ENCODE measurements at regions not wholly inside any gene's neighbourhood (a gene's known extent, or its start where the extent isn't known, plus 50 kb on each side); places are given as distances from the start of the nearest gene placed in this dataset.

- no peaks in the 10 kb centered on the region for H3K27me3 ChIP-seq (ENCODE audit: control insufficient read depth in 1 of 2, insufficient read depth in 2 of 2, low read length in 2 of 2)
- 69% methylated on average over 11 of the region's 11 CpGs for WGBS, 2 donors
- H3K27ac ChIP-seq (ENCODE audit: low read depth in 2 of 2, low read length in 1 of 2) = no peak overlapping the region
- H3K9me3 ChIP-seq (ENCODE audit: control insufficient read depth in 2 of 2, insufficient read depth in 1 of 2, low read depth in 1 of 2, low read length in 1 of 2) = no peaks in the 10 kb centered on the region
- H3K36me3 ChIP-seq (ENCODE audit: control insufficient read depth in 2 of 2, insufficient read depth in 2 of 2, low read length in 1 of 2) = no peaks in the 10 kb centered on the region
- no peaks in the 10 kb centered on the region for H3K4me1 ChIP-seq (ENCODE audit: control insufficient read depth in 2 of 2, insufficient read depth in 2 of 2, low read length in 1 of 2)
- no peak overlapping the region for H3K4me3 ChIP-seq (ENCODE audit: low read depth in 1 of 2, low read length in 2 of 2)
Measured at GRCh38 chr10:63887023-63887589, 365.9 kb downstream of the REEP3 start.

- Histone ChIP-seq H3K9me3 (ENCODE audit: control insufficient read depth in 2 of 2, insufficient read depth in 1 of 2, low read depth in 1 of 2, low read length in 1 of 2) (no peaks in the 10 kb centered on the region), H3K27me3 (ENCODE audit: control insufficient read depth in 1 of 2, insufficient read depth in 2 of 2, low read length in 2 of 2) (no peaks in the 10 kb centered on the region), H3K36me3 (ENCODE audit: control insufficient read depth in 2 of 2, insufficient read depth in 2 of 2, low read length in 1 of 2) (no peaks in the 10 kb centered on the region), H3K4me3 (ENCODE audit: low read depth in 1 of 2, low read length in 2 of 2) (no peak overlapping the region), H3K27ac (ENCODE audit: low read depth in 2 of 2, low read length in 1 of 2) (no peak overlapping the region), H3K4me1 (ENCODE audit: control insufficient read depth in 2 of 2, insufficient read depth in 2 of 2, low read length in 1 of 2) (no peaks in the 10 kb centered on the region)
- WGBS, 2 donors = 73 to 78% methylated on average over 5 of the region's 5 CpGs
Measured at GRCh38 chr10:63887600-63888370, 366.6 kb downstream of the REEP3 start.

- 58 to 65% methylated on average over 4 of the region's 4 CpGs for WGBS, 2 donors
Measured at GRCh38 chr10:63889803-63890202, 368.6 kb downstream of the REEP3 start.

GRCh38 chr10:63896992-63897391, 375.8 kb downstream of the REEP3 start:
- 83 to 87% methylated on average over 5 of the region's 5 CpGs for WGBS, 2 donors
- no peaks in the 10 kb centered on the region for H3K27me3 ChIP-seq (ENCODE audit: control insufficient read depth in 1 of 2, insufficient read depth in 2 of 2, low read length in 2 of 2)

More at GRCh38 chr10:63889803-63890202, 368.6 kb downstream of the REEP3 start:
- H3K27ac ChIP-seq (ENCODE audit: low read depth in 2 of 2, low read length in 1 of 2) = no peak overlapping the region
- H3K9me3 ChIP-seq (ENCODE audit: control insufficient read depth in 2 of 2, insufficient read depth in 1 of 2, low read depth in 1 of 2, low read length in 1 of 2) = no peaks in the 10 kb centered on the region
- H3K4me3 ChIP-seq (ENCODE audit: low read depth in 1 of 2, low read length in 2 of 2) = no peak overlapping the region
- H3K36me3 ChIP-seq (ENCODE audit: control insufficient read depth in 2 of 2, insufficient read depth in 2 of 2, low read length in 1 of 2) = no peaks in the 10 kb centered on the region
- no peaks in the 10 kb centered on the region for H3K27me3 ChIP-seq (ENCODE audit: control insufficient read depth in 1 of 2, insufficient read depth in 2 of 2, low read length in 2 of 2)
- H3K4me1 ChIP-seq (ENCODE audit: control insufficient read depth in 2 of 2, insufficient read depth in 2 of 2, low read length in 1 of 2) = no peaks in the 10 kb centered on the region

GRCh38 chr10:63899673-63900300, 378.6 kb downstream of the REEP3 start:
- no peaks in the 10 kb centered on the region for H3K27me3 ChIP-seq (ENCODE audit: control insufficient read depth in 1 of 2, insufficient read depth in 2 of 2, low read length in 2 of 2)
- no peak overlapping the region for H3K4me3 ChIP-seq (ENCODE audit: low read depth in 1 of 2, low read length in 2 of 2)
- no peak overlapping the region for H3K27ac ChIP-seq (ENCODE audit: low read depth in 2 of 2, low read length in 1 of 2)
- H3K36me3 ChIP-seq (ENCODE audit: control insufficient read depth in 2 of 2, insufficient read depth in 2 of 2, low read length in 1 of 2) = no peaks in the 10 kb centered on the region
- WGBS, 2 donors = 68 to 80% methylated on average over 3 of the region's 3 CpGs
- no peaks in the 10 kb centered on the region for H3K4me1 ChIP-seq (ENCODE audit: control insufficient read depth in 2 of 2, insufficient read depth in 2 of 2, low read length in 1 of 2)
- H3K9me3 ChIP-seq (ENCODE audit: control insufficient read depth in 2 of 2, insufficient read depth in 1 of 2, low read depth in 1 of 2, low read length in 1 of 2) = no peaks in the 10 kb centered on the region

More at GRCh38 chr10:63896992-63897391, 375.8 kb downstream of the REEP3 start:
- H3K27ac ChIP-seq (ENCODE audit: low read depth in 2 of 2, low read length in 1 of 2) = no peak overlapping the region
- H3K36me3 ChIP-seq (ENCODE audit: control insufficient read depth in 2 of 2, insufficient read depth in 2 of 2, low read length in 1 of 2) = no peaks in the 10 kb centered on the region
- no peaks in the 10 kb centered on the region for H3K9me3 ChIP-seq (ENCODE audit: control insufficient read depth in 2 of 2, insufficient read depth in 1 of 2, low read depth in 1 of 2, low read length in 1 of 2)
- H3K4me1 ChIP-seq (ENCODE audit: control insufficient read depth in 2 of 2, insufficient read depth in 2 of 2, low read length in 1 of 2) = no peaks in the 10 kb centered on the region
- H3K4me3 ChIP-seq (ENCODE audit: low read depth in 1 of 2, low read length in 2 of 2) = no peak overlapping the region

GRCh38 chr10:63901228-63901627, 380.0 kb downstream of the REEP3 start:
- Histone ChIP-seq H3K9me3 (ENCODE audit: control insufficient read depth in 2 of 2, insufficient read depth in 1 of 2, low read depth in 1 of 2, low read length in 1 of 2) (no peaks in the 10 kb centered on the region), H3K4me3 (ENCODE audit: low read depth in 1 of 2, low read length in 2 of 2) (no peak overlapping the region), H3K36me3 (ENCODE audit: control insufficient read depth in 2 of 2, insufficient read depth in 2 of 2, low read length in 1 of 2) (no peaks in the 10 kb centered on the region), H3K27ac (ENCODE audit: low read depth in 2 of 2, low read length in 1 of 2) (no peak overlapping the region), H3K27me3 (ENCODE audit: control insufficient read depth in 1 of 2, insufficient read depth in 2 of 2, low read length in 2 of 2) (no peaks in the 10 kb centered on the region), H3K4me1 (ENCODE audit: control insufficient read depth in 2 of 2, insufficient read depth in 2 of 2, low read length in 1 of 2) (no peaks in the 10 kb centered on the region)
- 69 to 71% methylated on average over 3 of the region's 3 CpGs for WGBS, 2 donors

GRCh38 chr10:63901881-63902280, 380.7 kb downstream of the REEP3 start:
- Histone ChIP-seq H3K4me3 (ENCODE audit: low read depth in 1 of 2, low read length in 2 of 2) (no peak overlapping the region), H3K27me3 (ENCODE audit: control insufficient read depth in 1 of 2, insufficient read depth in 2 of 2, low read length in 2 of 2) (no peaks in the 10 kb centered on the region), H3K36me3 (ENCODE audit: control insufficient read depth in 2 of 2, insufficient read depth in 2 of 2, low read length in 1 of 2) (no peaks in the 10 kb centered on the region), H3K9me3 (ENCODE audit: control insufficient read depth in 2 of 2, insufficient read depth in 1 of 2, low read depth in 1 of 2, low read length in 1 of 2) (no peaks in the 10 kb centered on the region), H3K27ac (ENCODE audit: low read depth in 2 of 2, low read length in 1 of 2) (no peak overlapping the region), H3K4me1 (ENCODE audit: control insufficient read depth in 2 of 2, insufficient read depth in 2 of 2, low read length in 1 of 2) (no peaks in the 10 kb centered on the region)
- 63 to 66% methylated on average over 6 of the region's 6 CpGs for WGBS, 2 donors

GRCh38 chr10:63910806-63911205, 389.6 kb downstream of the REEP3 start:
- no peaks in the 10 kb centered on the region for H3K9me3 ChIP-seq (ENCODE audit: control insufficient read depth in 2 of 2, insufficient read depth in 1 of 2, low read depth in 1 of 2, low read length in 1 of 2)
- no peaks in the 10 kb centered on the region for H3K27me3 ChIP-seq (ENCODE audit: control insufficient read depth in 1 of 2, insufficient read depth in 2 of 2, low read length in 2 of 2)
- H3K4me3 ChIP-seq (ENCODE audit: low read depth in 1 of 2, low read length in 2 of 2) = no peak overlapping the region
- H3K4me1 ChIP-seq (ENCODE audit: control insufficient read depth in 2 of 2, insufficient read depth in 2 of 2, low read length in 1 of 2) = no peaks in the 10 kb centered on the region
- 32 to 47% methylated on average over 4 of the region's 4 CpGs for WGBS, 2 donors
- no peaks in the 10 kb centered on the region for H3K36me3 ChIP-seq (ENCODE audit: control insufficient read depth in 2 of 2, insufficient read depth in 2 of 2, low read length in 1 of 2)
- H3K27ac ChIP-seq (ENCODE audit: low read depth in 2 of 2, low read length in 1 of 2) = no peak overlapping the region

GRCh38 chr10:63915240-63915639, 394.0 kb downstream of the REEP3 start:
- Histone ChIP-seq H3K27me3 (ENCODE audit: control insufficient read depth in 1 of 2, insufficient read depth in 2 of 2, low read length in 2 of 2) (no peaks in the 10 kb centered on the region), H3K27ac (ENCODE audit: low read depth in 2 of 2, low read length in 1 of 2) (no peak overlapping the region), H3K36me3 (ENCODE audit: control insufficient read depth in 2 of 2, insufficient read depth in 2 of 2, low read length in 1 of 2) (no peaks in the 10 kb centered on the region), H3K9me3 (ENCODE audit: control insufficient read depth in 2 of 2, insufficient read depth in 1 of 2, low read depth in 1 of 2, low read length in 1 of 2) (no peaks in the 10 kb centered on the region), H3K4me1 (ENCODE audit: control insufficient read depth in 2 of 2, insufficient read depth in 2 of 2, low read length in 1 of 2) (no peaks in the 10 kb centered on the region), H3K4me3 (ENCODE audit: low read depth in 1 of 2, low read length in 2 of 2) (no peak overlapping the region)
- WGBS, 2 donors = 92 to 94% methylated on average over 2 of the region's 2 CpGs

Measured in esophagus (tissue), 2 donors.